LHCN-M2 (cell line): ENCODE measurements at regions not wholly inside any gene's neighbourhood (a gene's known extent, or its start where the extent isn't known, plus 50 kb on each side); places are given as distances from the start of the nearest gene placed in this dataset.

ENCODE experiments used
- DNase-seq: peaks from one replicate; pipeline ENCODE4 v3.0.0-alpha.2; 2012; ENCODE audit warnings: low read depth

GRCh38 chrX:20325786-20326388 is 59.2 kb upstream of the RPS6KA3 start:
- no peak for DNase-seq

GRCh38 chrX:20322887-20323286 is 56.2 kb upstream of the RPS6KA3 start:
- DNase-seq = no peak

- no peak for DNase-seq
Observed at GRCh38 chrX:20320461-20321159, 53.9 kb upstream of the RPS6KA3 start.

- no peak for DNase-seq
Observed at GRCh38 chrX:20319054-20319453, 52.3 kb upstream of the RPS6KA3 start.

GRCh38 chrX:20317873-20318272 is 51.2 kb upstream of the RPS6KA3 start:
- peak; percentile 1 for DNase-seq
